ENCODE measurements at regions not wholly inside any gene's neighbourhood (a gene's known extent, or its start where the extent isn't known, plus 50 kb on each side); places are given as distances from the start of the nearest gene placed in this dataset.

DNA sequence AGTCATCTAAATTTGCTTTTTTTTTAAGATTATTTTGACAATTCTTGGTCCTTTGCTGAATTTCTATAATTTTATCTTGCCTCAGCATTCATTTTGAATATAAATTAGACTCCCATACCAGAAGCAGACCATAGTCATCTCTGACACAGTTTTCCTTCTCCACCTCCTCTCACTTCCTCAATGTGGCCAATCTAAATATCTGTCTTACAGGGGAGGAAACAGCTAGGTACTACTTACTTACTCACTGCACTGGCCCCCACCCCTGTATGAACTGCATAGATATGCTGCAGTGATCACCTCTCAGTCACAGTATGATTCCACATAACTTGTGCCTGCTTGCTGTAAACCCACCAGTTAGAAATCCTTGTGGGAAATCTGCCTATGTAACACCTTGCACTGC is 665.6 kb downstream of the FGF9 start:
- DNase-seq: no peak

DNA sequence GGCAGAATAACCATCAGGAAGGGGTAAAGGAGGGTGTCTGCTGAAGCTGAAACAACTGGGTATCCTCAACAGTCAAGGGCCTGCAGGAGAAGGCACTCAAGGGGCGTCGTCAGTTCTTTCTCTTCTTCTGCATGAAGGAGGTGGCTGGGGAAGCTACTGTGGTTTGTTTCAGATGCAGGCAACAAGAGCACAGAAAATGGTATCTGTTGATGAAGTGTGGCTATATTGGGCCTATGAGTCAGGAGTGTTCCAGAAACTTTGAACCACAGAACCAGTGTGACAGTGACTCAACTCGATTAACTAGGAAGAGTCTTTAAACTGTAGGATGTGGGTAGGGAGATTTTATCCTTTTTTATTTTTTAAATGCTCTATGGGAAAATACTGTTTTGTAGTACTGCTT is 686.3 kb downstream of the FGF9 start:
- no peak for DNase-seq

DNA sequence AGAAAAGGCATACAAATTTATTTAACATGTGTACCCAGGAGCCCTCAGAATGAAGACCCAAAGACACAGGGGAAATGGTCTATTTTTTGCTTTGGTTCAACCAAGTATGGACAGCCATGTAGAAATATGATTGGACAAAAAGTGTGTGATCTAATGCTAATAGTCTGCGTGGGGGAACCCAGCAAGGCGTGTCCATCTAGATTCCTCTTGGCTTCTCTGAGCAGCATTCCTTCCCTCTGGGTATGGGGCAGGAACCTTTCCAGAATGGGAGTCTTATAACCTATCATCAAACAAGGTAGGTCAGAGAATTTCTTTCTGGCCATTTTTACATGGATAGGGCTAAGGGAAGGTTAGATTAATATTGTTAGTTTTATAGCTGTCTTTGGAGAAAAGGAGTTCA is 698.2 kb downstream of the FGF9 start:
- DNase-seq: no peak

DNA sequence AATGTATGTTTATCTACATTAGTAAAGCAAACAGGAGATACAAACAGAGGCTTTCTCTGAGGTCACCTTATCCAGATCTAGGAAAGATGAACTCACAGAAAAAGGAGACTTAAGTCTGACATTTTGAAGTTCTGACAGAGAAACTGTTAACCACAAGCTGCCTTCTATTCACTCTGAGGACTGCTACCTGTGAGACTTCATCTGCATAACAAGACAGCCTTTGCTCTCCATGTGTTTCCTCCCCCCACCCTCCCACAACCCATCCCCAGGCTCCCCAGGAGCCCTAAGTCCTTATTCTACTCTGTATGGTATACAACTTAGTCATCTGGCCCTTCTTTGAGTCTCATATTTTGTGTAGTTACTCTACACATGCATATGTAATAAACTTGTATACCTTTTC is 699.0 kb downstream of the FGF9 start:
- DNase-seq: no peak

DNA sequence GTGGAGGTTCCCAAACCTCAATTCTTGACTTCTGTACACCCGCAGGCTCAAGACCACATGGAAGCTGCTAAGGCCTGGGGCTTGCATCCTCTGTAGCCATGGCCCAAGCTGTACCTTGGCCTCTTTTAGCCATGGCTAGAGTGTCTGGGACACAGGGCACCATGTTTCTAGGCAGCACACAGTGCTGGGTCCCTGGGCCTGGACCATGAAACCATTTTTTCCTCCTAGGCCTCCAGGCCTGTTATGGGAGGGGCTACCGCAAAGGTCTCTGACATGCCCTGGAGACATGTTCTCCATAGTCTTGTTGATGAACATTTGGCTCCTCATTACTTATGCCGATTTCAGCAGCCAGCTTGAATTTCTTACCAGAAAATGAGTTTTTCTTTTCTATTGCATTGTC is 701.4 kb downstream of the FGF9 start:
- DNase-seq: no peak

DNA sequence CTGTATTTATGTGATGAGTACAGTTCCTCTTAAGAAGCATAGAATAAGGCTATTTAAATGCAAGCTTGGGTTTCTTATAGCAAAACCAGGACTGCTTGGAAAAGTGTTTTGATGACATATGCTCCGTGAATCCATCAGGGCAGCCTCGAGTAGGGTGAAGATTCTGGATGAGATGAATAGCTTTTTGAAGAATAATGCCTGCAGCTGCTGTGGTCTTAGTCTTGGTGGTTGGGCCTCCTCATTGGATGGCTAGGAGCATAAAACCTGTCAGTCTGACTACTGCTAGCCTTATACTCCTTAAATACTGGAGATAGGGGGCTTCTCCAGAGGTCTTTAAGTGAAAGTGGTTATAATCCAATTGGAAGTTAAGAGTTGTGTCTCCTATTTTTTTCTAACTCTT is 704.3 kb downstream of the FGF9 start:
- DNase-seq: no peak

DNA sequence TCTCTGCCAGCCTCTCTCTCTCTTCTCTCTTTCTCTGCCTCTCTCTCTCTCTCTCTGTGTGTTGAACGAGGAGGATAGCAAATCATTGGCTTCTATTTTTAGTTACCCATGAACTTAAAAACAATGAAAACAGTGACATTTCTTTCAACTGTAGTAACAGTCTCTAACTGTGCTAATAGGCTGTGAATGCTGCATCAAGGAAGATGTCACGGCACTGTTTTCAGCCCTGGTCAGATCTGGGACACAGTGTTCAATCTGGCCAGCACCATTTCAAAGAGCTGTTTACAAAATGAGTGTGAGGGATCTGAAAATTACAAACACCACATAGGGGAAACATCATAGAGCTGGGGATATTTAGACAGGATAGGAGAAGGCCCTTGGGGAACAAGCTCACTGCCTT is 717.0 kb downstream of the FGF9 start:
- no peak for DNase-seq

DNA sequence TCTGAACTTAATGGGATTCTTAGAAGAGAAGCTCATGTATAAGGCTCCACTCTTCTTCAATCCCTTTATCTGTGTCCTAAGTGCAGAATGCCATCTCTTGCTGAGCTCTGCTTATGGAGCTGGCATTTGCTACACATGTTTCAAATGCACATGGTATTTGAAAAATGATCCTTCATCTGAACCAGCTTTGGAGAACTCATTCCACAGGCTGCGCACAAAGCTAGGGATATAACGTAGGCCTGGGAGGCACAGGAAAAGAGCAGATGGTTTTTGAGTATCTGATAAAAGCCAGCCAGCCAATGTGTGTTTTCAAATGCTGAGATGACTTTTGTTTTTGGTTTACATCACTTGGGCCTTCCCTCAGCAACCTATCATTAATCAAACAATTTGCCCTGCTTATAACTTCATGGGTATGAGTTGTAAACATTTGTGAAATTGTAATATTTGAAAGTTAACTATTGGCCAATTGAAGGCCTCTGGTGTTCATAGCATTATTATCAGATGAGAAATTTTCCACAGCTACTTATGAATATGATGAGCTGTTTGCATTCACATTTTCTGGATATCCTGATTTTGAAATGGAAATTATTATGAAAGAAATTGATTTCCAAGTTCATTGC is 729.0 kb downstream of the FGF9 start:
- DNase-seq: no peak

DNA sequence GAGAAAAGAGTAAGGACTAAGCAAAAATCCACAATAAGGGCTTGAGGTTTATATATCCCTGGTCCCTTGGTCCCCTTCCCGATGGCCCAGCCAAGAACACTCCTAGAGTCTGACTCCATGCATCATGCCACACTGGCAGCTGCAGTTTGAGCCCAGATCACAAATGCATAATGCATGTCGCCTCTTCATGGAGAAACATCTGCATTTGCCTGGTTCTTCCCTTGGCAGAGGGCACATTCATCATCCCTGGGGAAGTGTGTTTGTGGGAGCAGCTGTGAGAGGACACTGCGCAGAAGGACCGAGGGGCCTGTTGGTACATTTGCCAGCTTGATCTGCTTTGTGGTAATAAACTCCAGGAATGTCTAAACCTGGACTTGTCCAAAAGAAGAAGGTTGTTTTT is 731.8 kb downstream of the FGF9 start:
- DNase-seq: no peak

DNA sequence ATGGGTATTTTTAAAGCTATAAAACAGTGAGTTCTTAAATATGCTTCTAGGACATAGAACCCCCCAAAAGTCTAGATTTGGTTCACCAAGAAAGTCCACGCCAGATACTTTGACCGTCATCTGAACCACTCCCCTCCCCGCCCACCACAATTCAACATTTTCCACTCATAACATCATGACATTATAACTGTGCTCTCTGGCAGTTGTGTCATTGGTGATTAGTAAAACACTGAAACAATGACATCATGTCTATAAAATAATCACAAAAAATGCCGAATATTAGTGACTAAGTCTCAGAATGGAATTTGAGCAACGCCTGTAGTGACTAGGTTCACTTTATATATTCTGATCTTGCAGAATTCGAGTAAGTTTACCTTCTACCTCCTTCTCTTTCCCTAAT is 732.3 kb downstream of the FGF9 start:
- DNase-seq: no peak

DNA sequence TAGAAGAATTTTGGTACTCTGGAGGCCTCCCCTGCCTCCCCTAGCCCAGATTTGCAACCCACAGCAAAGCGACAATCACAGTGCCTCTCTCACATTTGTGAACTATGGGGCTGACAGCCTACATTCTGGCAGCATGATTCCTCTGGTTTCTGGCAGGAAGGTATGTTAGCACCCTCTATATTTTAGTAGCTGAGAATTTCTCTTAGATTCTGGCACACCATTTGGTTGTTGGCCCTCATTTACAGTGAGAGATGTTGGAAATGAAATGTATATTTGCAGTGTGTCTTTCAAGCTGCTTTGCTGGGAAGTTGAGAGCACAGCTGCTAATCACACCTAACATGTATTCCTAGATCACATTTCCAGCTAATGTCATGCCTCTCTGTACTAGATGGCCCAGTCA is 735.0 kb downstream of the FGF9 start:
- DNase-seq: peak; percentile 23

DNA sequence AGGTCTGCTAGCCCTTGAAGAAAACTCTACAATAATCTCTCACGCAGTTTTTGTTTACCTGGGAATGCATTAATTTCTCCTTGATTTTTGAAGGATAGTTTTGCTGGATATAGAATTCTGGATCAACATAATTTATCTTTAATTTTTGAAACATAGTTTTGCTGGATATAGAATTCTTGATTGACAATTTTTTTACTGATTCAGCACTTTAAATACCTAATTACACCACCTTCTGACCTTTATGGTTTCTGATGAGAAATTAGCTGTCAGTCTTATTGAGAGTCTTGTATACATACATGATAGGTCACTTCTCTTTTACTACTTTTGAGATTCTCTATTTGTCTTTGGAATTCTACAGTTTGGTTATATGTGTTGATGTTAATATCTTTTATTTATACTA is 741.6 kb downstream of the FGF9 start:
- no peak for DNase-seq

DNA sequence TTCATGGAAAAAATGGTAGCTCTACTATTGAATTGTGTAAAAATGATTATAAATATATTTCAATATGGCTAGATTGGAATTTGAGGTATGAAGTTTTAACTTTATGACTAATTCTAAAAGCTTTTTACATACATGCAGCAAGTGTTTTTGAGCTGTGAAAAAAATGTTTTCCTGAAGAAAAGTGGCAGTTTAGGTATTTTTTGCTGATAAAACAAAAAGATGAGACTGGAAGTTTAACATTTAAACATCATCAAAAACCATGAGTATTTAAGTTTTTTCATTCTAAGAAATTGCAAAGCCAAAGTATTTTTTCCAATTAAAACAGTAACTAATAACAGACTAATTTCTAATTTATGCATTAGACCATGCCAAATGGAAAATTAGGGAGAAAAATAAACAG is 751.1 kb downstream of the FGF9 start:
- DNase-seq: no peak

DNA sequence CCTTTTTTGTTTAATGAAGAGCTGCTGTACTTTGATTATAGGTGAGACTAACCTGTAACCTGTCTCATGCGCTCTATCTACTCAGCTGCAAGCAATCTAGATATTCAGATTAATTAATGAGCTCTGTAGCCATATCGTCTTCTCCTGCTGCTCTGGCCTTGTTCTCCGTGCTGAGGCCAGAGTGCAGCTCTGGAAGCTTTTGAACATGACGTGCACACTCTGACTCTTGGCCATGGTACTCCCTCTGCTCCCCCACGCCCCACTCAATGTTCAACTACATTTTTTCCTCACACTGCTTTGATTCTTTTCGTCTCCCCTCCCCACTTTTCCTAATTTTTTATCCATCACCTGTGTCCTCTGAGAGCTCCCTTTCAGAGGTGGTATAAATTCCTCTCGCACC is 751.8 kb downstream of the FGF9 start:
- no peak for DNase-seq

DNA sequence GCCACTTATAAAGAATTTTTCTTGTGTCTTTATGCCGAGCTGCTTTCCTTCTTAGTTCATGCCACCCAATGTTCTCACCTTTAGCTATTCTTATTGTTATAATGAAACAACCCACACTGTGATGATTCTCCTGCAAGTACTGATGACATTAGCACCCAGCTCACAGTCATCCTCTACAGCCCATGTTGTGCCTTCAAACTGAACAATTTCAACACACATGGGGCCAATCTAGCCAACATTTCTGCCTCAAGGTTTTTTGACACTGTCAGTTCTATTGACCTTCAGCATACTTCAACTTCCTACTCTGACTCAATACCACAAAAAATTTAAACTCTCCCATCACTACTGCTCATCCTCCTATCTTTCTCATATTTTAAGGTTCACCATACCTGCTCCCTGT is 752.4 kb downstream of the FGF9 start:
- no peak for DNase-seq

DNA sequence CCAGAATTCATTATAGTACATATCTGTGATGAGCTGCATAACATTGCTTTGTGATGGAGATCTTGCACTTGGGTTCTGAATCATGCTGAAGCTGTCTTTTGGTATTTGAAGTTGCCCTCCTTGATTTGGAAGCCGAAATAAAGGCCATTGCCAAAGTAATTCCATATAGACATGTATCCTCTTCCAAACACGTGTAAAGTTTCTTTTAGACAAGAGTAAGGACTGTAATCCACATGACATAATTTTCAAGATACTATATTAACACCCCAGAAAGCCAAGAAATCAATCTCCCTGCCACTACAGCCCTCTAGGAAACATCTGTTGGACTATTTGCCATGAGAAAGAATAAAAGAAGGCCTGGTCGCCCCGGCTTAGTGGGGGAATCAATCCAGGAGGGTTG is 754.2 kb downstream of the FGF9 start:
- DNase-seq: no peak

DNA sequence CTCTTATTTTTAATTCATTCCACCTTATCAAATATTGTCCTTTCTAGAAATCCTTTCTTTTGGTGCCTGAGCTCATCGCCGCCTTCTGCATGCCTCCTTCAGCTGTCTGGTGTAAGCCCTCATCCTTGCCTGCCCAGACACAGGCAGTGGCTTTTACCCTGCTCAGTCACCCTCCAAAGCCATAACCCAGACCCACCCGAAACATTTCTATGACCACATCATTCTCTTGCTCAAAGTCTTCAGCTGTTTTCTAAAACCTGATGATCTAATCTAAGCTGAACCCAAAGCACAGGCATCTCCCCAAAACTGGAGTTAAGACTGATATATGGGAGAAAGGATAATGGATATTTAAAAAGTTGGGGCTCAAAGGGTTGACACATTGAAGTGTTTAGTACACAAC is 753.7 kb upstream of the SGCG start:
- DNase-seq: no peak

DNA sequence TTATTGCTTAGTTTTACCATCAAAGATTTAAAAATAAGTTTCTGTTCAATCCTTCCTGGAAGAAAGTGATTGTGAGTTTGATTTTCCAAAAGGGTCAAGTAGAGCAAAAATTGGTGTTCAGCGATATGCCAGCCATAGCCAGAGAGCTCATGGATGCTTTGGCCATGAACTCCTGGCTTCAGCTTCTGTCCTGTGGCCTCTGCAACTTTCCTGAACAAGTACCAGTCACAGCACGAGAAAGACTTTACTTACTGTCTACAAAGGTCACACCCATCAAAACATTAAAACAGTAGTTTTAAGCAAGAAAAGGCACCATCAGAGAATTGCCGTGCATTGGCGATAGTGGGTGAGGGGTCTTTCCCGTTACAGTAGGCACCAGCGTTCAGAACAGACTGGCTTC is 753.0 kb upstream of the SGCG start:
- DNase-seq: no peak

DNA sequence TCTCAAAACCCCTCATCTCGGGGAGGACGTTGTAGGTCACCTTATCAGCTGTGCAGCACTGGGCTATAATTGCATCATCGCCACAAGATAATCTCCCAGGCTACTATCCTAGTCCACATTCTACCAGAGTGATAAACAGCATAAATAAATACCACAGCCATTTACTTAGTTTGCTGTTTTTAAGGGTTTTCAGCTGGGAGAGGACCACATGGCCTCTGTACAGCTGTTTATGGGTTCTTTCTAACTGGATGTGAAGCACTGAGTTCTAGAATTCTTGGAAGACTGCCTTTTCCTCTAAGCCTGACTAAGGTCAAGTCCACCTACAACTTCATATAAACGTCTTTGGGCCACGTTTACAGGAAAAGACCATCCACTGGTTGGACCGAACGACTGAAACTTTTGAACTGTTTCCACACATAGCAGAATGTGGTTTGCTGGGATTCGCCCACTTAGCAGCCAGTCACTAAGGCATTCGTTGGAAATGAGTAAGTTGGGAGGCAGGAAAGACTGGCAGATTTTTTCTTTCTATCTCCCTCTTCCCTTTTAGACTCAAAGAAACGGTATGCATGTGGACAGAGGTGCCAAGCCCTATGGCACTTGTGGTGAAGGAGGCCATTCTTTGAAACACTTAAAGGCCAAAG is 752.5 kb upstream of the SGCG start:
- no peak for DNase-seq

DNA sequence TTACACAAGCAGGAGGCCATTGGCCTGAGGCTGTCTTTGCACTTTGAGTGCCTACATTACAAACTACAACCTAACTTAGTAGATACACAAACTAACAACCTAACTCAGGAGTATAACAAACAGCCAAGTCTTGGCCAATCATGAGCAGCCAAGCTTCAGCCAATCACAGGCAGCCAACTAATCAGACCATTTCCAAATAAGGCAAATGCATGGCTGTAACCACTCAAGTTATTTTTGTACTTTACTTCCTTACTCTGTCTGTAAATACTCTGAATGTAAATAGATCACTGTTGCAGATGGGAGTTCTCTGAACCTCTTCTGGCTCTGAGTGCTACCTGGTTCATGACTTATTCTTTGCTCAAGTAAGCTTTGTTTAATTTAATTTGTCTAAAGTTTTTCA is 748.1 kb upstream of the SGCG start:
- DNase-seq: no peak

DNA sequence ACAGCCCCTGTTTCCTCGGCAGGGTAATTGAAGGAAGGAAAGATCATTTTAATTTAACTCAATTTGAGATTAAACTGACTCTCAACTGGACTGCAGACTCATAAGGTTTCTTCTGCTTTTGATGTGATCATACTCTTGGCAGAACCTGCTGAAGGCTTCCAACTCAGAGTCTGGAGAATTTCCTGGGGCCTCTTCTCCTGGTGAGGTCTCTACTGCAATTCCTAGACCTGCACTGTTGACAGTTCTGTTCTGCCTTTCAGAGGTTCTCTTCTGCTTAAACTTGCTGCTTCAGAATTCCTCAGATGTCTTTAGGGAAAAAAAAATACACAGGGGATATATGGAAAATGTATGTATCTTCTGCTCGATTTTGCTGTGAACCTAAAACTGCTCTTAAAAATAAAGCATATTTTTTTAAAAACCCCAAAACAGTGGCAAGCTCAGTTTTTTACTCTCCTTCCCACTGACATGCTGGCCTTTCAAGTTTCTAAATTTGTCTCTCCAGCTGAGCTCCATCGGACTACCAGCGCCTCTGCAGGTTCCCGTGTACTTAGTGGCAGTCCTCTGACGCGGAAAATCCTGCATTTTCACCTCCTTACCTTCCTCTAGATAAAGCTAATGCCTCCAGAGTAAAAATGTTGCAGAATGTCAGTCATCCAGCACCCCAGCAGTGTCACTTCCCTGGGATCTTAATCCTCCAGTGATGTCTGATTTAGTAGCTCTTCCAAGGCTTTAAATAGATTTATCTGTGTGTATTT is 733.5 kb upstream of the SGCG start:
- no peak for DNase-seq

DNA sequence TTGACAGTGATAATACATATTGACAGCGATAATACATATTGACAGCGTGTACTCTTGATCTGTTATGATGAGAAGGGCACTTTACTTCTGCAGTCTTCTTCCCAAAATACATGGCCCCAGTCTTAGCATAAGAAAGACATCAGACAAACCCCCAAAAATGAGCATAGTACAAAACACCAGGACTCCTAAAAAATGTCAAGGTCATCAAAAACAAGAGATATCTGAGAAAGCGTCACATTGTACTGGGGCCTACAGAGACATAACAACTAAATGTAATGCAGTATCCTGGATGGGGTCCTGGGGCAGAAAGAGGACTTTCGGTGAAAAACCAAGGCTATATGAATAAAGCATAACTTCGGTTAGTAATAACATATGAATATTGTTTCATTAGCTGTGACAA is 731.5 kb upstream of the SGCG start:
- DNase-seq: no peak

DNA sequence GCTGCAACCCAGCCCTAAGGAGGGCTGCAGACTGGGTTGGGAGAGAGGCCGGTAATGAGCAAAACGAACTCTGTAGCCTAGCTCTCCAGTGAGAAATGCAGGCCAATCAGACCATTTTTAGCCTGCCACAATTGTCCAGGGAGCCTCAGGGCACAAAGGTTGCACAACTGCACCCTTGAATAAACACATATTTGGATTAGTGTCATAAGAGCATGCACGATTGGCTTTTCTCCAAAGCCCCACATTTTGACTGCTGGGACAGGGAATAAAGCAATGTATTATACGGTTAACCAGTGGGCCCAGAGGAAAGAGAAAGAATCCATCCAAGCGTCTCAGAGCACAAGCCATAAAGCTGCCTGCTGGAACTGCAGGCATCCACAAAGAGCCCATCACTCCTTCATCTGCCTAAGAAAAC is 729.4 kb upstream of the SGCG start:
- no peak for DNase-seq

DNA sequence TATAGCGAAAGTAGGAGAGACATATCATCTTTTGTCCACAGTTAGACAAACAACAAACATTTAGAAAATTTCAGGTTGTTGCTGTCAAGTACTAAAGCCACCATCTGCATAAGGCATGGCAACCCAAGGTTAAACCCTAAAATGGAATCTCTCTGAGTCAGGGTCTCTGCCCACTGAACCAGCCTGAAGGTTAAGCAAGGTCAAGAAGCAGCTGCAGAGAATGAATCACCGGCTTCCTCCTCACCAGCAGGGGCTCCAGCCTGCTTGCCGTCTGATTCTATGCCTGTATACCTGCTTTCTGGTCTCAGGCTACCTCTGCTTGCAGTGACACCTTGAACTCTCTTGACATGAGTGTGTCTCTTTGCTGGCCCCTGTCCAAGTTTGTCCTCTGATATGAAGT is 726.2 kb upstream of the SGCG start:
- peak; percentile 34 for DNase-seq

DNA sequence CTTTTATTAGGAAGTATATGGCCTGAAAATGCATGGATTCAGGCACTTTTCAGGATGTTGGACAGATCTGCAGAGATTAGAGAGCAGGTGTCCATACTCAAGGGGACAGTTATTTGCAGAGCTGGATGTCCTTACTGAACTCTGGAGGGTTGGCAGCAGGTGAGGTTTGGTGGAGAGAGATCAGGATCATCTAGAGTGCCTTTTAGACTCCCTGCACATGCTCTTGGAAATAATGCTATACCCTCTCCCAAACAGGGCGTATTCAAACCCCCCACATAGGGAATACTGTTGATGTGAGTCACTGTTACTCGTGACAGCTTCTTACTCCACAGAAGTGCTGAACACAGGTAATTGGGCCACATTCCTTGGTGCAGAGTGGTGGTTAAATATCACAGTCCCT is 725.7 kb upstream of the SGCG start:
- peak; percentile 34 for DNase-seq

Data from NCI-H1092 treated with DMSO at 0.1 percent for 48 hours (cell line).